Suprapubic skin (tissue), 4 donors: ENCODE measurements at regions not wholly inside any gene's neighbourhood (a gene's known extent, or its start where the extent isn't known, plus 50 kb on each side); places are given as distances from the start of the nearest gene placed in this dataset.

ENCODE experiments used
- DNase-seq, 2 donors: peaks; one replicate each; pipeline ENCODE4 v3.0.0-alpha.2; 2019; ENCODE audit warnings: low spot score in 2 of 2
- H3K27ac ChIP-seq: fragments of 200-600 bp; sonication (generic); one replicate; pipeline ENCODE4 v1.5.1; 2019
- H3K27me3 ChIP-seq: fragments of 200-600 bp; sonication (generic); one replicate; pipeline ENCODE4 v1.5.1; 2019
- H3K36me3 ChIP-seq: fragments of 200-600 bp; sonication (generic); one replicate; pipeline ENCODE4 v1.5.1; 2019
- H3K4me1 ChIP-seq: fragments of 200-600 bp; sonication (generic); one replicate; pipeline ENCODE4 v1.5.1; 2019
- H3K4me3 ChIP-seq: fragments of 200-600 bp; sonication (generic); one replicate; pipeline ENCODE4 v1.5.1; 2019; ENCODE audit warnings: mild to moderate bottlenecking
- H3K9me3 ChIP-seq: fragments of 200-600 bp; sonication (generic); one replicate; pipeline ENCODE4 v1.5.1; 2019
- EP300 ChIP-seq: sonication (generic); formaldehyde crosslinking; IDR thresholded peaks from one replicate; pipeline ENCODE4 v1.6.1; 2017; ENCODE audit warnings: antibody characterized with exemption
- POLR2A ChIP-seq, 2 donors: fragments of 450-650 bp; IDR thresholded peaks; one replicate each; pipeline ENCODE4 v1.6.1; 2017; ENCODE audit warnings: antibody characterized with exemption in 2 of 2, mild to moderate bottlenecking in 2 of 2, moderate library complexity in 2 of 2
- POLR2AphosphoS5 ChIP-seq, 3 donors: sonication (generic); formaldehyde crosslinking; IDR thresholded peaks; one replicate each; pipeline ENCODE4 v1.6.1; 2017; ENCODE audit warnings: antibody characterized with exemption in 3 of 3
- WGBS: methylation state at CpG from one replicate; pipeline ENCODE4 v1.1.5; 2018; 5-methylcytosine and 5-hydroxymethylcytosine counted together
- TF ChIP-seq, protein P1 (sequence below), 2 donors: fragments of 200-600 bp in 1 of 2; fragments of 450-650 bp in 1 of 2; sonication (generic) in 1 of 2; IDR thresholded peaks; one replicate each; pipeline ENCODE4 v1.5.1; 2016 to 2019; ENCODE audit warnings: antibody characterized with exemption in 2 of 2, mild to moderate bottlenecking in 1 of 2, moderate library complexity in 1 of 2

DNA sequence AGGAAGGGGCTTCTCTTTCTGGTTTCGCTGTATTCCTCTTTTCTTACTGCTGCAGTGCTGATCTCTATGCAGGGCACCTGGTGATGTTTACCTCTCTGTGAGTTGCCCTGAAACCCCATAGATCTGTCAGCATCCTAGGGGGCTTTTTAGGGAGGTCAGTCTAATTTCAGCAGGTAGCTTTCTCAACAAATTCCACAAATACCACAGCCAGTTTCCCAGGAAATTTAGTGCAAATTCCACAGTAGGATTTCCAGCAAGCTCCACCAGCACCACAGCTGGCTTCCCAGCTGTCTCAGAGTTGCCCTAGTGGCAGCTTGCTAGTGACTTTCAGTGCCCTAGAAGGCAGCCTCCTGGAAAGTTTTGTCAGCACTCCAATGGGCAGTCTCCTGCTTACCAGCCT is 379.1 kb upstream of the SMC2 start:
- H3K4me3 ChIP-seq: no peak overlapping the region
- TF ChIP-seq POLR2AphosphoS5 (IDR thresholded peaks at IDR 0.05): no peak
- TF ChIP-seq EP300: no peak
- TF ChIP-seq, protein P1, sequence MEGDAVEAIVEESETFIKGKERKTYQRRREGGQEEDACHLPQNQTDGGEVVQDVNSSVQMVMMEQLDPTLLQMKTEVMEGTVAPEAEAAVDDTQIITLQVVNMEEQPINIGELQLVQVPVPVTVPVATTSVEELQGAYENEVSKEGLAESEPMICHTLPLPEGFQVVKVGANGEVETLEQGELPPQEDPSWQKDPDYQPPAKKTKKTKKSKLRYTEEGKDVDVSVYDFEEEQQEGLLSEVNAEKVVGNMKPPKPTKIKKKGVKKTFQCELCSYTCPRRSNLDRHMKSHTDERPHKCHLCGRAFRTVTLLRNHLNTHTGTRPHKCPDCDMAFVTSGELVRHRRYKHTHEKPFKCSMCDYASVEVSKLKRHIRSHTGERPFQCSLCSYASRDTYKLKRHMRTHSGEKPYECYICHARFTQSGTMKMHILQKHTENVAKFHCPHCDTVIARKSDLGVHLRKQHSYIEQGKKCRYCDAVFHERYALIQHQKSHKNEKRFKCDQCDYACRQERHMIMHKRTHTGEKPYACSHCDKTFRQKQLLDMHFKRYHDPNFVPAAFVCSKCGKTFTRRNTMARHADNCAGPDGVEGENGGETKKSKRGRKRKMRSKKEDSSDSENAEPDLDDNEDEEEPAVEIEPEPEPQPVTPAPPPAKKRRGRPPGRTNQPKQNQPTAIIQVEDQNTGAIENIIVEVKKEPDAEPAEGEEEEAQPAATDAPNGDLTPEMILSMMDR (IDR thresholded peaks at IDR 0.05): no peak
- no peak for TF ChIP-seq POLR2A (IDR thresholded peaks at IDR 0.05)
- H3K27ac ChIP-seq: no peak overlapping the region
- no peaks in the 10 kb centered on the region for H3K36me3 ChIP-seq
- no peaks in the 10 kb centered on the region for H3K4me1 ChIP-seq
- H3K9me3 ChIP-seq: peaks cover 6% of the 10 kb centered on the region
- WGBS: 72% methylated on average over 1 of the region's 1 CpG
- no peak for DNase-seq
- H3K27me3 ChIP-seq: no peaks in the 10 kb centered on the region

GRCh38 chr9:103721056-103721455 is 373.1 kb upstream of the SMC2 start:
- Histone ChIP-seq H3K27ac (no peak overlapping the region), H3K9me3 (no peaks in the 10 kb centered on the region), H3K4me3 (no peak overlapping the region), H3K36me3 (no peaks in the 10 kb centered on the region), H3K27me3 (no peaks in the 10 kb centered on the region), H3K4me1 (no peaks in the 10 kb centered on the region)
- 74% methylated on average over 2 of the region's 2 CpGs for WGBS
- TF ChIP-seq POLR2A (IDR thresholded peaks at IDR 0.05) (no peak), POLR2AphosphoS5 (IDR thresholded peaks at IDR 0.05) (no peak), EP300 (no peak)
- TF ChIP-seq, protein P1 (IDR thresholded peaks at IDR 0.05): no peak
- DNase-seq: no peak

DNA sequence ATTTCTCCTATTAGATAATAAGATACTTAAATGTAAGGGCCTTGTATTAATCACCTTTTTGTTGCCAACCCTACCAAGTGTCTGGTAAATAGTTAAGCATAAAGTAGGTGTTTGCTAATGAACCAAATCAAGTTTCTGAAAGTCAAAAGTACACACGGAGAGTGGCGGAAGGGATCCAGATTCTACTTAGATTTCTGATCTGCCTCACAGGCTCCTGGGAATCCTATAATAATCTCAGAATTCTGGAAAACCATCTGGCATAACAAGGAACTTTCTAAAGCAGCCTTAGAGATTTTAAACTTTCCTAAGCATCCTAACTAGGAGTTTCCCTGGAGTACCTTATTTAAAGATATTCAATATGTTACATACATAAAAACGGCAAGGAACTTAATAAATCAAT is 363.2 kb upstream of the SMC2 start:
- WGBS: 64% methylated on average over 3 of the region's 3 CpGs

GRCh38 chr9:103731541-103731940 is 362.6 kb upstream of the SMC2 start:
- TF ChIP-seq, protein P1 (IDR thresholded peaks at IDR 0.05): no peak
- no peaks in the 10 kb centered on the region for H3K27me3 ChIP-seq
- H3K9me3 ChIP-seq: no peaks in the 10 kb centered on the region
- H3K27ac ChIP-seq: no peak overlapping the region
- no peak for DNase-seq
- no peaks in the 10 kb centered on the region for H3K36me3 ChIP-seq
- no peak overlapping the region for H3K4me3 ChIP-seq
- no peaks in the 10 kb centered on the region for H3K4me1 ChIP-seq
- WGBS: 68% methylated on average over 2 of the region's 2 CpGs

More for the DNA sequence above, 363.2 kb upstream of the SMC2 start:
- no peak overlapping the region for H3K4me3 ChIP-seq
- H3K9me3 ChIP-seq: no peaks in the 10 kb centered on the region
- no peak overlapping the region for H3K27ac ChIP-seq
- no peaks in the 10 kb centered on the region for H3K4me1 ChIP-seq
- no peaks in the 10 kb centered on the region for H3K27me3 ChIP-seq
- TF ChIP-seq POLR2AphosphoS5 (IDR thresholded peaks at IDR 0.05) (no peak), EP300 (no peak), POLR2A (IDR thresholded peaks at IDR 0.05) (no peak)
- TF ChIP-seq, protein P1 (IDR thresholded peaks at IDR 0.05): no peak
- no peaks in the 10 kb centered on the region for H3K36me3 ChIP-seq
- DNase-seq: no peak

GRCh38 chr9:103734471-103734870 is 359.6 kb upstream of the SMC2 start:
- Histone ChIP-seq H3K27me3 (no peaks in the 10 kb centered on the region), H3K9me3 (no peaks in the 10 kb centered on the region), H3K36me3 (no peaks in the 10 kb centered on the region), H3K4me3 (no peak overlapping the region), H3K4me1 (no peaks in the 10 kb centered on the region), H3K27ac (no peak overlapping the region)
- TF ChIP-seq, protein P1 (IDR thresholded peaks at IDR 0.05): no peak
- TF ChIP-seq POLR2A (IDR thresholded peaks at IDR 0.05): no peak
- no peak for TF ChIP-seq EP300
- TF ChIP-seq POLR2AphosphoS5 (IDR thresholded peaks at IDR 0.05): no peak
- 55% methylated on average over 1 of the region's 1 CpG for WGBS
- DNase-seq: no peak
